Fibroblast of lung (primary cell): ENCODE measurements at regions not wholly inside any gene's neighbourhood (a gene's known extent, or its start where the extent isn't known, plus 50 kb on each side); places are given as distances from the start of the nearest gene placed in this dataset.

Source experiments
- DNase-seq, 2 donors: peaks; one replicate each; pipeline versions ENCODE4 v3.0.0 to v3.0.0-alpha.2; 2010; ENCODE audit warnings: low read depth in 2 of 2
- H2AFZ ChIP-seq: 2 replicates; pipeline ENCODE4 v1.5.1; 2012; ENCODE audit warnings: low read length, control low read depth, inconsistent platforms
- H3K27ac ChIP-seq: 2 replicates; pipeline ENCODE4 v1.5.1; 2011; ENCODE audit warnings: low read length, control low read depth; ENCODE audit not compliant: insufficient read depth
- H3K27me3 ChIP-seq: 2 replicates; pipeline ENCODE4 v1.5.1; 2011; ENCODE audit warnings: mild to moderate bottlenecking, low read length; ENCODE audit not compliant: control insufficient read depth, insufficient read depth
- H3K36me3 ChIP-seq: 2 replicates; pipeline ENCODE4 v1.5.1; 2011; ENCODE audit warnings: low read length; ENCODE audit not compliant: control insufficient read depth, insufficient read depth
- H3K4me1 ChIP-seq: 2 replicates; pipeline ENCODE4 v1.5.1; 2011; ENCODE audit warnings: low read length; ENCODE audit not compliant: control insufficient read depth, insufficient read depth; ENCODE audit errors: extremely low read depth
- H3K4me2 ChIP-seq: 2 replicates; pipeline ENCODE4 v1.5.1; 2011; ENCODE audit warnings: low read length, control low read depth; ENCODE audit not compliant: insufficient read depth; ENCODE audit errors: extremely low read depth
- H3K4me3 ChIP-seq, 4 experiments: fragments of 200-600 bp in 1 of 4; sonication (generic) in 1 of 4; replicated peaks in 1 of 4; 2 replicates each; pipeline ENCODE4 v1.5.1; 2011 to 2016; ENCODE audit warnings: low read length in 4 of 4, low read depth in 3 of 4, mild to moderate bottlenecking in 3 of 4, control low read depth in 2 of 4, inconsistent platforms in 1 of 4, mixed read lengths in 1 of 4; ENCODE audit not compliant: insufficient read depth in 1 of 4; ENCODE audit errors: control extremely low read depth in 1 of 4
- H3K79me2 ChIP-seq: 2 replicates; pipeline ENCODE4 v1.5.1; 2012; ENCODE audit warnings: mild to moderate bottlenecking, low read length, inconsistent platforms; ENCODE audit not compliant: control insufficient read depth, insufficient read depth
- H3K9ac ChIP-seq: 2 replicates; pipeline ENCODE4 v1.5.1; 2011; ENCODE audit warnings: mild to moderate bottlenecking, low read length, control low read depth; ENCODE audit not compliant: insufficient read depth
- H3K9me3 ChIP-seq: 2 replicates; pipeline ENCODE4 v1.5.1; 2012; ENCODE audit warnings: low read depth, low read length; ENCODE audit not compliant: control insufficient read depth, insufficient read depth
- H4K20me1 ChIP-seq: 2 replicates; pipeline ENCODE4 v1.5.1; 2011; ENCODE audit warnings: low read length; ENCODE audit not compliant: control insufficient read depth, insufficient read depth; ENCODE audit errors: extremely low read depth
- EZH2 ChIP-seq: IDR thresholded peaks from 2 replicates; pipeline ENCODE4 v1.5.1; 2012; ENCODE audit warnings: low read length, control low read depth, mild to moderate bottlenecking; ENCODE audit errors: missing control alignments
- TF ChIP-seq, protein P1 (sequence below), 2 donors: IDR thresholded peaks in 1 of 2; conservative IDR thresholded peaks in 1 of 2; 1 replicate in 1 of 2; 2 replicates in 1 of 2; pipeline ENCODE4 v1.5.1; 2011 to 2012; ENCODE audit warnings: low read length in 2 of 2, control low read depth in 1 of 2, inconsistent platforms in 1 of 2, low read depth in 1 of 2, mild to moderate bottlenecking in 1 of 2

DNA sequence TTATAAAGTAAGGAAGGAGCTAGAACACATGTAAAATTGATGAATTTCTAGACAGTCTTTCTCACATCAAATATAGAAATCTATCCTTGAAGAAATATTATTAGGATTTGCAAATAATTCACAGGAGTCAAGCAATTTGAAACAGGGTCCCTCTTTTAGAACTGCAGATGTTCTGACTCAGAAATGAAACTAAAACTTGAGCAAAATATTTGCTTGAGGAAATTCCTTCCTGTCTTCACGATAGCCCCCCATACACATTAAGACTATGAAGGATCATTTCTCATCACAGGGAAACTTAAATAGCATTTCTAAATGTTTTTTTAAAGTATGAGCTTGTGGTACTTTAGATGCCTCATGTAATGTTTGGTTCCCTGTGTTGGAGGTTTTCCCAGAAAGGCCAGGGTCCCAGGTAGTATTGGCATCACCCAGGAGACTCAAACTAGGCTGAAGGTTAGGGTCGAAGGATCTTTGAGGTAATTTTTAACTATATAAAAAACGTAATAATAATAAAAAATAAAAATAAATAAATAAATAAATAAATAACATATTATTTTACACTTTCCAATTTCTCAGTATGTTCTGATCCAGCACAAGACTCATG lies 144.0 kb upstream of the TBX18 start:
- Histone ChIP-seq H3K79me2 (no peaks in the 10 kb centered on the region), H3K36me3 (no peaks in the 10 kb centered on the region), H3K4me1 (no peaks in the 10 kb centered on the region), H3K27ac (no peak overlapping the region), H4K20me1 (no peaks in the 10 kb centered on the region), H3K9me3 (no peaks in the 10 kb centered on the region), H3K9ac (no peak overlapping the region), H3K4me3 (no peak overlapping the region), H3K27me3 (no peaks in the 10 kb centered on the region), H2AFZ (no peak overlapping the region), H3K4me2 (no peak overlapping the region)
- TF ChIP-seq, protein P1, sequence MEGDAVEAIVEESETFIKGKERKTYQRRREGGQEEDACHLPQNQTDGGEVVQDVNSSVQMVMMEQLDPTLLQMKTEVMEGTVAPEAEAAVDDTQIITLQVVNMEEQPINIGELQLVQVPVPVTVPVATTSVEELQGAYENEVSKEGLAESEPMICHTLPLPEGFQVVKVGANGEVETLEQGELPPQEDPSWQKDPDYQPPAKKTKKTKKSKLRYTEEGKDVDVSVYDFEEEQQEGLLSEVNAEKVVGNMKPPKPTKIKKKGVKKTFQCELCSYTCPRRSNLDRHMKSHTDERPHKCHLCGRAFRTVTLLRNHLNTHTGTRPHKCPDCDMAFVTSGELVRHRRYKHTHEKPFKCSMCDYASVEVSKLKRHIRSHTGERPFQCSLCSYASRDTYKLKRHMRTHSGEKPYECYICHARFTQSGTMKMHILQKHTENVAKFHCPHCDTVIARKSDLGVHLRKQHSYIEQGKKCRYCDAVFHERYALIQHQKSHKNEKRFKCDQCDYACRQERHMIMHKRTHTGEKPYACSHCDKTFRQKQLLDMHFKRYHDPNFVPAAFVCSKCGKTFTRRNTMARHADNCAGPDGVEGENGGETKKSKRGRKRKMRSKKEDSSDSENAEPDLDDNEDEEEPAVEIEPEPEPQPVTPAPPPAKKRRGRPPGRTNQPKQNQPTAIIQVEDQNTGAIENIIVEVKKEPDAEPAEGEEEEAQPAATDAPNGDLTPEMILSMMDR (conservative IDR thresholded peaks at IDR 0.05 in 1 of 2, IDR thresholded peaks at IDR 0.05 in 1 of 2; ENCODE audit: low read depth in 1 of 2, low read length in 2 of 2): no peak
- TF ChIP-seq EZH2: no peak
- no peak for DNase-seq

DNA sequence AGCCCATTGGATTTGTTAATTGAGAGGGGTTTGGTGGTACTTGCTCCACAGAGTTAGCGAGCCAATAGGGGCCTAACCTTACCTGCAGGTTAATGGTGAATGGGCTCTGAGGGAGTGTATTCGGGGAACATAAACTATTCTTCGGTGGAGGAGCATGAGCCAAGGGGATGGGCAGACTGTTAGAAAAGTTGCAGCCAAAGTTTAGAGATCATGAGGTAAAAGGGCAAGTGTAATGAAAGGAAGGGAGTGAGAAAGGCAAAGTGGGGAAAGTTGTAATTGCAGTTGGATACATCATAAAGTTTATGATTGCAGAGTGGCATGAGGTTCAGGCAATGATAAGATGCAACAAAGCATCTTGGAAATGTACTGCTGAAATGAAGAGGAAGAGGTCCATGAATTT lies 142.1 kb upstream of the TBX18 start:
- Histone ChIP-seq H3K4me1 (no peaks in the 10 kb centered on the region), H3K4me2 (no peak overlapping the region), H3K27me3 (no peaks in the 10 kb centered on the region), H3K9me3 (no peaks in the 10 kb centered on the region), H3K79me2 (no peaks in the 10 kb centered on the region), H3K27ac (no peak overlapping the region), H2AFZ (no peak overlapping the region), H3K4me3 (no peak overlapping the region), H3K36me3 (no peaks in the 10 kb centered on the region), H3K9ac (no peak overlapping the region), H4K20me1 (no peaks in the 10 kb centered on the region)
- TF ChIP-seq, protein P1 (conservative IDR thresholded peaks at IDR 0.05 in 1 of 2, IDR thresholded peaks at IDR 0.05 in 1 of 2; ENCODE audit: low read depth in 1 of 2, low read length in 2 of 2): no peak
- TF ChIP-seq EZH2: no peak
- DNase-seq: no peak

DNA sequence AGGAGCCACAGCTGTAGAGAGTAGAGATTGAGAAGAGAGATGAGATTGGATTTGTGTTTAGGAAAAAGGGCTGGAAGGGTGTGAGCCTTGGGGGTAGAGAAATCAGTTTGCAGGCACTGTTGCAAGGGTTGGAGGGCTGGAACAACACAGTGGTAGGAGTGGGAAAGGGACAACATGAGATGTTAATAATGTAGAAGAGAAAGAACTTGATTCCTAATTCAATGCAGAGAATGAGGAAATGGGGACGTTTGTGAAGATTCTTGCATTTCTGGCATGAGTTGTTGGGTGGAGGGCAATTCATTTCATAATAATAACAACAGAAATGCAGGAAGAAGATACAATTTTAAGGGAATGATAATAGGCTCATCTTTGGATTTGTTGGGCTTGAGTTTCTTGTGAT lies 141.4 kb upstream of the TBX18 start:
- no peaks in the 10 kb centered on the region for H3K27me3 ChIP-seq
- H3K4me3 ChIP-seq: no peak overlapping the region
- no peak overlapping the region for H3K27ac ChIP-seq
- H3K79me2 ChIP-seq: no peaks in the 10 kb centered on the region
- TF ChIP-seq, protein P1 (conservative IDR thresholded peaks at IDR 0.05 in 1 of 2, IDR thresholded peaks at IDR 0.05 in 1 of 2; ENCODE audit: low read depth in 1 of 2, low read length in 2 of 2): no peak
- TF ChIP-seq EZH2: no peak
- H3K9me3 ChIP-seq: no peaks in the 10 kb centered on the region
- no peak overlapping the region for H2AFZ ChIP-seq
- DNase-seq: no peak
- H3K4me2 ChIP-seq: no peak overlapping the region
- no peaks in the 10 kb centered on the region for H4K20me1 ChIP-seq
- H3K9ac ChIP-seq: no peak overlapping the region
- no peaks in the 10 kb centered on the region for H3K36me3 ChIP-seq
- H3K4me1 ChIP-seq: no peaks in the 10 kb centered on the region
